Keratinocyte (primary cell): ENCODE measurements at regions not wholly inside any gene's neighbourhood (a gene's known extent, or its start where the extent isn't known, plus 50 kb on each side); places are given as distances from the start of the nearest gene placed in this dataset.

Experiments
- DNase-seq: peaks from one replicate; pipeline ENCODE4 v3.0.0-alpha.2; 2011; ENCODE audit warnings: low read depth, missing footprints, low spot score
- FAIRE-seq: peaks from 2 replicates; lab custom pipeline; 2011; peaks lifted over from hg19 to GRCh38; lab: Jason Lieb, UNC
- H2AFZ ChIP-seq: 2 replicates; pipeline ENCODE4 v1.6.0; 2012; ENCODE audit warnings: low read length, control low read depth, inconsistent platforms; ENCODE audit not compliant: control insufficient read depth
- H3K27ac ChIP-seq: 2 replicates; pipeline ENCODE4 v1.5.1; 2011; ENCODE audit warnings: low read length; ENCODE audit not compliant: control insufficient read depth, insufficient read depth
- H3K27me3 ChIP-seq: 3 replicates; pipeline ENCODE4 v1.6.0; 2011; ENCODE audit warnings: low read length; ENCODE audit not compliant: control insufficient read depth, insufficient read depth; ENCODE audit errors: extremely low read depth
- H3K36me3 ChIP-seq, 2 experiments: 2 replicates in 1 of 2; 3 replicates in 1 of 2; pipeline ENCODE4 v1.5.1; 2011; ENCODE audit warnings: low read length in 2 of 2, mild to moderate bottlenecking in 1 of 2; ENCODE audit not compliant: control insufficient read depth in 2 of 2, insufficient read depth in 2 of 2; ENCODE audit errors: extremely low read depth in 1 of 2
- H3K4me1 ChIP-seq: 3 replicates; pipeline ENCODE4 v1.5.1; 2011; ENCODE audit warnings: low read length; ENCODE audit not compliant: control insufficient read depth, insufficient read depth; ENCODE audit errors: extremely low read depth
- H3K4me2 ChIP-seq: 3 replicates; pipeline ENCODE4 v1.6.0; 2011; ENCODE audit warnings: low read depth, low read length; ENCODE audit not compliant: control insufficient read depth, insufficient read depth; ENCODE audit errors: extremely low read depth
- H3K4me3 ChIP-seq, 3 experiments: fragments of 200-600 bp in 1 of 3; sonication (generic) in 1 of 3; 2 replicates in 2 of 3; 3 replicates in 1 of 3; pipeline ENCODE4 v1.5.1; 2011 to 2016; ENCODE audit warnings: low read length in 3 of 3, mild to moderate bottlenecking in 3 of 3, control low read depth in 2 of 3, inconsistent platforms in 1 of 3, low read depth in 1 of 3, mixed read lengths in 1 of 3, mixed run types in 1 of 3, moderate library complexity in 1 of 3; ENCODE audit not compliant: control insufficient read depth in 2 of 3, insufficient read depth in 2 of 3; ENCODE audit errors: extremely low read depth in 1 of 3
- H3K79me2 ChIP-seq: 2 replicates; pipeline ENCODE4 v1.6.0; 2012; ENCODE audit warnings: low read length; ENCODE audit not compliant: control insufficient read depth, insufficient read depth
- H3K9ac ChIP-seq: 3 replicates; pipeline ENCODE4 v1.6.0; 2011; ENCODE audit warnings: low read length; ENCODE audit not compliant: control insufficient read depth, insufficient read depth; ENCODE audit errors: extremely low read depth
- H3K9me1 ChIP-seq: 3 replicates; pipeline ENCODE4 v1.6.0; 2011; ENCODE audit warnings: low read length; ENCODE audit not compliant: control insufficient read depth, insufficient read depth; ENCODE audit errors: extremely low read depth
- H3K9me3 ChIP-seq: 2 replicates; pipeline ENCODE4 v1.5.1; 2012; ENCODE audit warnings: low read depth, low read length; ENCODE audit not compliant: control insufficient read depth
- H4K20me1 ChIP-seq: 3 replicates; pipeline ENCODE4 v1.6.0; 2011; ENCODE audit warnings: low read length; ENCODE audit not compliant: control insufficient read depth, insufficient read depth; ENCODE audit errors: extremely low read depth
- CTCF ChIP-seq, 3 experiments: IDR thresholded peaks in 1 of 3; conservative IDR thresholded peaks in 1 of 3; optimal IDR thresholded peaks in 1 of 3; 2 replicates in 2 of 3; 3 replicates in 1 of 3; pipeline versions ENCODE3 to v1.5.1; 2011; ENCODE audit warnings: low read length in 3 of 3, mild to moderate bottlenecking in 3 of 3, moderate library complexity in 2 of 3, control low read depth in 1 of 3, inconsistent platforms in 1 of 3; ENCODE audit not compliant: insufficient read depth in 2 of 3; ENCODE audit errors: extremely low read depth in 1 of 3
- EZH2 ChIP-seq: IDR thresholded peaks from one replicate; pipeline ENCODE4 v1.6.1; 2012; ENCODE audit warnings: inconsistent platforms, mild to moderate bottlenecking, low read length, moderate library complexity
- dilution Hi-C: fragments of 300-500 bp; cut with MboI; formaldehyde crosslinking; loops from one replicate; pipeline ENCODE4 v1.7.0; 2020; ENCODE audit warnings: low sequenced_read_pairs; ENCODE audit not compliant: extremely low pct_ligation_motif_present

- no peak overlapping the region for H3K4me3 ChIP-seq
- H3K27ac ChIP-seq, result peak overlapping the region; percentile 5
- FAIRE-seq (peak; percentile 98), DNase-seq (peak; percentile 81)
- H3K79me2 ChIP-seq, result no peaks in the 10 kb centered on the region
- no peak for TF ChIP-seq CTCF (optimal IDR thresholded peaks at IDR 0.05 in 1 of 3, IDR thresholded peaks at IDR 0.05 in 1 of 3, conservative IDR thresholded peaks at IDR 0.05 in 1 of 3; ENCODE audit: extremely low read depth in 1 of 3, insufficient read depth in 2 of 3, low read length in 3 of 3)
- no peak for TF ChIP-seq EZH2
- H3K36me3 ChIP-seq, result no peaks in the 10 kb centered on the region
- H2AFZ ChIP-seq, result no peak overlapping the region
- no peak overlapping the region for H3K9ac ChIP-seq
- peaks cover 23% of the 10 kb centered on the region for H3K4me1 ChIP-seq
- dilution Hi-C loops, result no loop called here
- H3K9me1 ChIP-seq, result no peaks in the 10 kb centered on the region
- H3K9me3 ChIP-seq, result no peaks in the 10 kb centered on the region
- H4K20me1 ChIP-seq, result no peaks in the 10 kb centered on the region
- no peak overlapping the region for H3K4me2 ChIP-seq
- no peaks in the 10 kb centered on the region for H3K27me3 ChIP-seq
Observed at GRCh38 chr3:124263168-124263567, 271.2 kb upstream of the ROPN1 start.

GRCh38 chr3:124264346-124264745 lies 272.4 kb upstream of the ROPN1 start:
- dilution Hi-C loops, result no loop called here
- no peaks in the 10 kb centered on the region for H3K79me2 ChIP-seq
- H3K4me3 ChIP-seq, result no peak overlapping the region
- no peak overlapping the region for H3K9ac ChIP-seq
- FAIRE-seq (no peak), DNase-seq (no peak)
- no peaks in the 10 kb centered on the region for H3K9me3 ChIP-seq
- no peaks in the 10 kb centered on the region for H4K20me1 ChIP-seq
- H3K4me2 ChIP-seq, result no peak overlapping the region
- no peak overlapping the region for H3K27ac ChIP-seq
- peaks cover 21% of the 10 kb centered on the region for H3K4me1 ChIP-seq
- H3K27me3 ChIP-seq, result peaks cover 4% of the 10 kb centered on the region
- no peaks in the 10 kb centered on the region for H3K9me1 ChIP-seq
- H3K36me3 ChIP-seq, result no peaks in the 10 kb centered on the region
- no peak for TF ChIP-seq CTCF (optimal IDR thresholded peaks at IDR 0.05 in 1 of 3, IDR thresholded peaks at IDR 0.05 in 1 of 3, conservative IDR thresholded peaks at IDR 0.05 in 1 of 3; ENCODE audit: extremely low read depth in 1 of 3, insufficient read depth in 2 of 3, low read length in 3 of 3)
- no peak for TF ChIP-seq EZH2
- H2AFZ ChIP-seq, result no peak overlapping the region
